Right cardiac atrium (tissue), 5 donors: ENCODE measurements at regions not wholly inside any gene's neighbourhood (a gene's known extent, or its start where the extent isn't known, plus 50 kb on each side); places are given as distances from the start of the nearest gene placed in this dataset.
A peak's percentile ranks its signal among the peaks of the same experiment; 100 is the strongest.

ENCODE experiments used
- ATAC-seq, 2 donors: fragments of 200-7000 bp; cut with Tn5 transposase; one replicate each; pipeline versions ENCODE4 v1.8.0 to v1.9.1; 2020; ENCODE audit warnings: moderate library complexity in 2 of 2, mild to moderate bottlenecking in 1 of 2
- DNase-seq, 3 donors: peaks; one replicate each; pipeline ENCODE4 v3.0.0-alpha.2; 2020
- H3K27ac ChIP-seq: one replicate; pipeline ENCODE4 v1.5.1; 2013; ENCODE audit warnings: mild to moderate bottlenecking, low read length, control low read depth, moderate library complexity
- H3K27me3 ChIP-seq: one replicate; pipeline ENCODE4 v1.6.1; 2013; ENCODE audit not compliant: control insufficient read depth, insufficient read depth
- H3K4me1 ChIP-seq: one replicate; pipeline ENCODE4 v1.6.1; 2013; ENCODE audit warnings: low read length; ENCODE audit not compliant: control insufficient read depth, insufficient read depth
- H3K4me3 ChIP-seq: one replicate; pipeline ENCODE4 v1.5.1; 2013; ENCODE audit warnings: low read length, control low read depth
- H3K9me3 ChIP-seq: one replicate; pipeline ENCODE4 v1.6.1; 2013; ENCODE audit warnings: low read length; ENCODE audit not compliant: control insufficient read depth
- WGBS: extraction: QIAGEN DNeasy Blood & Tissue Kit; methylation state at CpG from one replicate; pipeline ENCODE4 v1.1.7; 2013; 5-methylcytosine and 5-hydroxymethylcytosine counted together
- intact Hi-C, 4 donors: fragments of 100-400 bp; cut with DNase I; formaldehyde crosslinking; loops; one replicate each; pipeline versions ENCODE4 v1.11.0 to v1.14.0; 2022 to 2023
- donor health status: healthy with polysubstance abuse.
- donor health status: DM: no; HTN: yes; CAD: no.
- donor health status: DM: no; HTN: no; CAD: no.
- donor health status: DM: no; HTN: yes; CAD: no; lungs with severe emphysema.
- donor health status: DM: yes; HTN: yes; CAD: no.

DNA sequence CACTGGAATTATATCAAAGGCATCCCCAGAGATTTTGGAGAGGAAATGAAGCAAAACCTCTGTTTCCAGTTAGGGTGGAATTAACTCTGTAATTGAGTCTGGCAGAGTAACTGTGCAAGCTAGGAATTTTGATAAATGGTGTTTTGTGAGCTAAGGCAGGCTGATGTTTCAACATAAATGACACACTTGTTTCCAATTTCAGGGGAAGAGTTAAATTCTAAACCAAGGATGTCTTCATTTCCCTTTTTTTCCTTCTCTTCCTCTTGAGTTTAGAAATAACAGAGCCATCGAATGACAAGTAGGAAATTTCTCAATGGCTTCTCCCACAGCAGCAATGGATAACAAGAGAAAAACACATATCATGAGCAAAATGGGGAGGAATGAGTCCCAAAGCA lies 131.2 kb downstream of the IRS2 start:
- ATAC-seq (peak; percentile 75 to 83), DNase-seq (no peak)
- no peak overlapping the region for H3K27ac ChIP-seq
- intact Hi-C loops: loop anchor here in 1 of 4 donors (10.0 kb wide), 1 partner anchor 120 kb away; no protein-coding TSS in a partner anchor
- WGBS: 30% methylated on average over 1 of the region's 1 CpG
- no peak overlapping the region for H3K4me3 ChIP-seq
- no peaks in the 10 kb centered on the region for H3K9me3 ChIP-seq
- no peaks in the 10 kb centered on the region for H3K4me1 ChIP-seq
- no peaks in the 10 kb centered on the region for H3K27me3 ChIP-seq

DNA sequence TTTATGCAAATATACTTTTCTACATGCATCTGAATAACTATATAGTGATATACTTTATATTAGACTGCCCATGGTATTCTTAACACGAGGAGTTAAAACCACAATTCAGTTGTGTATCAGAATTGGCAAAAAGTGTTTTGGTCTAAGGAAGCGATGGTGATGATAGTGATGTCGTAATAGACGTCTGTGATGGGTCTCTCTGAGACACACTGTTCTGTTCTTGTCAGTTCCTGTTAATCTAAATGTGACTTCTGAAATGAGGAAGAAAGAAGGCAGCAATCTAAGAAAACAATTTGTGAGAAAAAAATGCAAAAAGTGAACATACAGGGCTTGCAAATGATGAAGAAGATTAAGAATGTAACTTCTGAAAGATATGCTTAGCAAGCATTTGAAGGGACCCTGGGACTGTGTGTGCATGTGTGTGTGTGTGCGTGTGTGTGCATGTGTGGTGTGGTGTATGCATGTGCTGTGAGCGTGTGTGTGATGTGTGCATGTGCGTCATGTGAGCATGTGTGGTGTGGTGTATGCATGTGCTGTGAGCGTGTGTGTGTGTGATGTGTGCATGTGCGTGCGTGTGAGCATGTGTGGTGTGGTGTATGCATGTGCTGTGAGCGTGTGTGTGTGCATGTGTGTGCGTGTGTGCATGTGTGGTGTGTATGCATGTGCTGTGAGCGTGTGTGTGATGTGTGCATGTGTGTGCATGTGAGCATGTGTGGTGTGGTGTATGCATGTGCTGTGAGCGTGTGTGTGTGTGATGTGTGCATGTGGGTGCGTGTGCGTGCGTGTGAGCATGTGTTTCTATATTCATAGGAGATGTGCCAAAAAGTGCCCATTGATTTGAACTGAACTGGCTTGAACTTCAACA lies 131.8 kb downstream of the IRS2 start:
- no peak overlapping the region for H3K27ac ChIP-seq
- no peaks in the 10 kb centered on the region for H3K4me1 ChIP-seq

DNA sequence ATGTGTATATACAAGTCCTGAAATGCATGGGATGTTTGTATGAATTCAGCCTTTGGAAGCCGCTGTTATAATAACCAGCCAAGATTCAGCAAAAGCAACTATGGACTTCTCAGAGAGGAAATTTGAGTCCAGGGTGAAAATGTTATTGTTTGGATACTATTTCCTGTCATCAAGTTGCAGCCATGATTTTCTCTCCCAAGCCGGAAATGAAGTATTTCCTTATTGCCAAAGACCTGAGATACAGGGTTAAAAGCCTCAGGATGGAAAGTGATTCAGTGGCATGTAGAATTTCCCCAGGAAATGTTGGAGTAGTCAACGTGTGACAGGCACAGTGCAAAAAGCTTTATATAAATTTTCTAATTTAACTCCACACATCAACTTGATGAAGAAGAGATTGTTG lies 133.9 kb downstream of the IRS2 start:
- DNase-seq: no peak
- H3K27me3 ChIP-seq: no peaks in the 10 kb centered on the region
- H3K4me1 ChIP-seq: no peaks in the 10 kb centered on the region
- no peak overlapping the region for H3K4me3 ChIP-seq
- intact Hi-C loops: loop anchor here in 1 of 4 donors (10.0 kb wide), 1 partner anchor 122 kb away; no protein-coding TSS in a partner anchor
- WGBS: 33% methylated on average over 3 of the region's 3 CpGs
- H3K27ac ChIP-seq: no peak overlapping the region
- peak in 1 of 2 donors; percentile 66 for ATAC-seq
- no peaks in the 10 kb centered on the region for H3K9me3 ChIP-seq

More for the DNA sequence above, 131.8 kb downstream of the IRS2 start:
- DNase-seq (peak in 1 of 3 donors; percentile 60), ATAC-seq (peak; percentile 74 to 78)
- 56% methylated on average over 17 of the region's 17 CpGs for WGBS
- no peak overlapping the region for H3K4me3 ChIP-seq
- no peaks in the 10 kb centered on the region for H3K9me3 ChIP-seq
- intact Hi-C loops: loop anchor here in 1 of 4 donors (10.0 kb wide), 1 partner anchor 120 kb away; no protein-coding TSS in a partner anchor
- no peaks in the 10 kb centered on the region for H3K27me3 ChIP-seq

DNA sequence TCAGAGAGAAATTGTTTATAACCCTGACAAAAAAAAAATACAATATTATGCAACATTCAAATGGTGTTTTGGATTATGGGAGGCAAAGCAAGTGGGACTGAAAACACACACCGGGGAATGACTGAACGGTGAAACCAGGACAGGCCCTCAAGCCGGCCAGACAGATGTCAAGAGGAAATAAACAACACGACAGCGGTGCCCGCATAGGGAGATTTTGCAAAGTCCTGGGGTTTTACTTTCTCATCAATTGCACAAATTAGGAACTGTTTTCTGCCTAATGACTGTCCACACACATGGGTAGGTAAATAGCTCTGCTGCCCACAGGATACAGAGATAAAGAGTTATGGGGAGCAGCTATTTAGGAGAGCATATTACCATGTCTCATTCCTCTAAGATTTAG lies 134.5 kb downstream of the IRS2 start:
- no peaks in the 10 kb centered on the region for H3K9me3 ChIP-seq
- no peaks in the 10 kb centered on the region for H3K4me1 ChIP-seq
- DNase-seq: peak in 1 of 3 donors; percentile 54
- no peaks in the 10 kb centered on the region for H3K27me3 ChIP-seq
- no peak overlapping the region for H3K27ac ChIP-seq
- H3K4me3 ChIP-seq: no peak overlapping the region
- ATAC-seq: no peak
- 51% methylated on average over 6 of the region's 6 CpGs for WGBS
- intact Hi-C loops: loop anchor here in 1 of 4 donors (10.0 kb wide), 1 partner anchor 123 kb away; no protein-coding TSS in a partner anchor

DNA sequence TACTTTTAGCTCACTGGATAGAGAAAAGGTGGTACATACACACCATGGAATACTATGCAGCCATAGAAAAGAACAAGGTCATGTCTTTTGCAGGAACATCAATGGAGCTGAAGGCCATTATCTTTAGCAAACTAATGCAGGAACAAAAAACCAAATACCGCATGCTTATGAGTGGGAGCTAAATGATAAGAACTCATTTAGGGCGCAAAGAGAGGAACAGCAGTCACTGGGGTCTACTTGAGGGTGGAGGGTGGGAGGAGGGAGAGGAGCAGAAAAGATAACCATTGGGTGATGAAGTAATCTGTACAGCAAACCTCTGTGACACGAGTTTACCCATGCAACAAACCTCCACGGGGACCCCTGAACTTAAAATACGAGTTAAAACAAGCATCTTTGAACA lies 135.1 kb downstream of the IRS2 start:
- Histone ChIP-seq H3K27ac (no peak overlapping the region), H3K4me1 (no peaks in the 10 kb centered on the region), H3K27me3 (no peaks in the 10 kb centered on the region), H3K4me3 (no peak overlapping the region), H3K9me3 (no peaks in the 10 kb centered on the region)
- ATAC-seq: no peak
- intact Hi-C loops: loop anchor here in 1 of 4 donors (10.0 kb wide), 1 partner anchor 123 kb away; no protein-coding TSS in a partner anchor
- WGBS: 85% methylated on average over 5 of the region's 5 CpGs
- no peak for DNase-seq

DNA sequence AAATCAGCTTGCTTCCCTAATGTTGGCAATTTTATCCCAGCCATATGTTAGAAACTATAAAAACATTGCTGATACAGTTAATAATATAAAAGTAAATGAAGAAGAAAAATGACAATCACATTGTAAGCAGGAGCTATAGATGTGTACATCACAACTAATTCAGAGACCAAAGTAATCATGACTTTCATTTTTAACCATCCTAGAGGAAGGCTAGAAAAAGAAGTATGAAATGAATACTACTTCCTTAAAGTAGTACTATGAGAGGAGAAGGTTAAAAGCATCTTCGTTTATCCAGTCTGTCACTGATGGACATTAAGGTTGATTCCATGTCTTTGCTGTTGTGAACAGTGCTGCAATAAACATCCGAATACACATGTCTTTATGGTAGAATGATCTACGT lies 135.5 kb downstream of the IRS2 start:
- intact Hi-C loops: loop anchor here in 1 of 4 donors (10.0 kb wide), 1 partner anchor 124 kb away; no protein-coding TSS in a partner anchor
- DNase-seq (no peak), ATAC-seq (no peak)
- no peak overlapping the region for H3K4me3 ChIP-seq
- no peaks in the 10 kb centered on the region for H3K4me1 ChIP-seq
- H3K9me3 ChIP-seq: no peaks in the 10 kb centered on the region
- no peak overlapping the region for H3K27ac ChIP-seq
- no peaks in the 10 kb centered on the region for H3K27me3 ChIP-seq
- WGBS: 88% methylated on average over 3 of the region's 3 CpGs

DNA sequence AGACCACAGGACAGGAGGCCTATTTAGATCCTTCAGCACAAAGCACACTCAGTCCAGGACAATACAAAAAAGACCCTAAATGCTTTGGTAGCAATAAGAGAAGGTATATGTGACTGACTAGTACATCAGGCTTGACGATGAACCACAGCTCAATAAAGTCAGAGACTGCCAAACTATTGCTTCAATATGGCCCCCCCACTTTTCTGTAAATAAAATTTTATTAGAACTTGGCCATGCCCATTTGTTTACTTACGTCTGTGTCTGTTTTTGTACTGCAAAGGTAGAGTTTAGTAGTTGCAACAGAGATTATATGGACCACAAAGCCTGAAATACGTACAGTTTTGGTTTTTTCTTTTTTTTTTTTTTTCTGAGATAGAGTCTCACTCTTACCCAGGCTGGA lies 136.7 kb downstream of the IRS2 start:
- Histone ChIP-seq H3K4me3 (no peak overlapping the region), H3K9me3 (no peaks in the 10 kb centered on the region), H3K27me3 (no peaks in the 10 kb centered on the region), H3K4me1 (no peaks in the 10 kb centered on the region), H3K27ac (no peak overlapping the region)
- intact Hi-C loops: loop anchor here in 1 of 4 donors (10.0 kb wide), 1 partner anchor 125 kb away; no protein-coding TSS in a partner anchor
- ATAC-seq (no peak), DNase-seq (no peak)
- 88% methylated on average over 3 of the region's 3 CpGs for WGBS

DNA sequence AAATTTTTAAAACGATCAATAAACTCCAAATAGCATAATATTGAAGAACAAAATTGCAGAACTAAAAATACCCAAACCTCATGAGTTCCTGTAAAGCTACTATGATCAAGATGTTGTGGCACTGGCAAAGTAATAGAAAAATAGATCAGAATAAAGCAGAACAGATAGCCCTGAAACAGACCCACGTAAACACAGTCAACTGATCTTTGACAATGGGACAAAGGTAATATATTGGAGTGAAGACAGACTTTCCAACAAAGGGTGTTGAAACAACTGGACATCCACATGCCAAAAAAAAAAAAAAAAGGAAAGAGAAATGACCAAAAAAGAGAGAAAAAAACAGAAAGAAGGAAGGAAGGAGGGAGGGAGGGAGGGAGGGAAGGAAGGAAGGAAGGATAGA lies 138.7 kb downstream of the IRS2 start:
- Histone ChIP-seq H3K4me1 (no peaks in the 10 kb centered on the region), H3K27me3 (no peaks in the 10 kb centered on the region), H3K9me3 (no peaks in the 10 kb centered on the region), H3K4me3 (no peak overlapping the region), H3K27ac (no peak overlapping the region)
- intact Hi-C loops: no loop called here
- DNase-seq (no peak), ATAC-seq (no peak)
- 85% methylated on average over 2 of the region's 2 CpGs for WGBS

DNA sequence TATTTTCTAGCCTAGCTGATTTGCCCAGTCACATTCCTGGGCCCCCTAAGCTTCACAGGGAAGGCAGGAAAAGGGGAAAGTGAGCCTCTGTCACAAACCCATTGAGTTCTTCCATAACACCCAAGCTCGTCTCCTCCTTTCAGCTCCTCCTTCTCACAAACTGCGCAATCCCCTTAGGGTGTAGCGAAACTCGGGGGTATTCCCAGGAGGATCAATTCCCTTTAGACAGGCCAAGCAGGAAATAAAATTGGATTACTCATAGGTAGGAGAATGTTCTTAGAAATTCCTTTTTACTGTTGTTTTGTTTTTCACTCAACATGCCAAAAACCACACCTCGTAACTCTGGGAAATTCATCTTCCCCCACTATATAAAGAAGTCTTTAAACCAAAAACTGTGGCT lies 139.3 kb downstream of the IRS2 start:
- Histone ChIP-seq H3K4me1 (no peaks in the 10 kb centered on the region), H3K27me3 (no peaks in the 10 kb centered on the region), H3K4me3 (no peak overlapping the region), H3K27ac (no peak overlapping the region), H3K9me3 (no peaks in the 10 kb centered on the region)
- intact Hi-C loops: no loop called here
- ATAC-seq (no peak), DNase-seq (no peak)
- WGBS: 81% methylated on average over 5 of the region's 5 CpGs

DNA sequence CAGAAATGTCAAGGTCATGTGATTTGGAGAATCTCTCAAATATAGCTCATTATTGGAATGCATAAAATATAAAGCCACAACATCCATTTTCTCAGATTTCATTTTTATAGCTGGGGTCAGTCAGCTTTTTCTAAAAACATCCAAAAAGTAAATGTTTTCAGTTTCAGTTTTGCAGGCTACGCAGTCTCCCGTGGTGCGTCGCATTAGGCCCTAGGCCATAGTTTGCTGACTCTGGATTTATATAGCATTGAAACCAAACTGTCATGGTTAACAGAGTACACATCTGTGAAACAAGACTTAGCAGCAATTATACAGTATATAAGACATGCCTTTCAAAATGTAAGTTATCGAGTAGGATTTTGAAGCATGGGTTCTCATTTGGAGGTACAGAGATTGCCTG lies 140.0 kb downstream of the IRS2 start:
- 84% methylated on average over 5 of the region's 5 CpGs for WGBS
- DNase-seq (no peak), ATAC-seq (no peak)
- Histone ChIP-seq H3K4me3 (no peak overlapping the region), H3K27me3 (no peaks in the 10 kb centered on the region), H3K9me3 (no peaks in the 10 kb centered on the region), H3K27ac (no peak overlapping the region), H3K4me1 (no peaks in the 10 kb centered on the region)
- intact Hi-C loops: no loop called here

DNA sequence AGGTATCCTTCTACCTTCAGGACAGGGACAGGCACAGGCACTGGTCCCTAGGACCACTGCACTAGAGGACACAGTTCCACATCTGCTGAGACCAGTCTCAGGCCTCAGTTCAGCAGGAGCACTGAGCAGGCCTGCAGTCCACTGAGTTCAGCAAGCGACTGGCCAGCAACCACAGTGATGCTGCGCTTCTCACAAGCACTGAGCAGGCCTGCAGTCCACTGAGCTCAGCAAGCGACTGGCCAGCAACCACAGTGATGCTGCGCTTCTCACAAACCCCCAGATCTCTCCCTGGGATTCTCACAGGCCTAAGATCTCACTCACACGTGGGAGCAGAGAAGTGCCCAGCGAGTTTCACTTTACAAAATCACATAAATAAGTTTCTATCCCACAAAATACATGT lies 140.6 kb downstream of the IRS2 start:
- ATAC-seq (no peak), DNase-seq (no peak)
- Histone ChIP-seq H3K4me3 (no peak overlapping the region), H3K9me3 (no peaks in the 10 kb centered on the region), H3K4me1 (no peaks in the 10 kb centered on the region), H3K27ac (no peak overlapping the region), H3K27me3 (no peaks in the 10 kb centered on the region)
- intact Hi-C loops: no loop called here
- WGBS: 76% methylated on average over 6 of the region's 6 CpGs
